Activated T-helper 1 cell treated with anti-CD3 and anti-CD28 coated beads, Interleukin-12 subunit alpha, Interleukin-12 subunit beta, Interleukin-2, Interleukin-4 antibody, amounts not matched to agents 30 ng/mL and 10 ng/mL and 1 ng/mL, durations not matched to agents 14 hours and 24 hours and 36 hours (primary cell): ENCODE measurements at regions not wholly inside any gene's neighbourhood (a gene's known extent, or its start where the extent isn't known, plus 50 kb on each side); places are given as distances from the start of the nearest gene placed in this dataset.

Source experiments
- DNase-seq: peaks from one replicate; pipeline ENCODE4 v3.0.0; 2021; ENCODE audit warnings: low spot score
- H3K27ac Mint-ChIP-seq: one replicate; pipeline ENCODE4 v1.8.0; 2021; ENCODE audit warnings: mild to moderate bottlenecking, mixed read lengths
- H3K27me3 Mint-ChIP-seq: one replicate; pipeline ENCODE4 v1.8.0; 2022; ENCODE audit warnings: mild to moderate bottlenecking, moderate library complexity, mixed read lengths; ENCODE audit not compliant: insufficient read depth
- H3K36me3 Mint-ChIP-seq: one replicate; pipeline ENCODE4 v1.8.0; 2021; ENCODE audit warnings: low read depth, mixed read lengths
- H3K4me1 Mint-ChIP-seq: one replicate; pipeline ENCODE4 v1.8.0; 2021; ENCODE audit warnings: low read depth, mixed read lengths
- H3K4me3 Mint-ChIP-seq: one replicate; pipeline ENCODE4 v1.8.0; 2021; ENCODE audit warnings: mild to moderate bottlenecking, moderate library complexity, mixed read lengths
- H3K9me3 Mint-ChIP-seq: one replicate; pipeline ENCODE4 v1.8.0; 2021; ENCODE audit warnings: mixed read lengths
- intact Hi-C: fragments of 100-400 bp; cut with micrococcal nuclease; formaldehyde crosslinking; loops from one replicate; pipeline ENCODE4 v1.15.1; 2024

- H3K9me3 Mint-ChIP-seq, result no peaks in the 10 kb centered on the region
- intact Hi-C loops, result loop anchor here (10.0 kb wide), 2 partner anchors 123 to 397 kb away; partner anchors contain the start of gene TLE3
- no peaks in the 10 kb centered on the region for H3K36me3 Mint-ChIP-seq
These were observed 125.9 kb downstream of the TLE3 start for GRCh38 chr15:69971771-69972170.

GRCh38 chr15:69972436-69972835 lies 125.3 kb downstream of the TLE3 start:
- H3K4me1 Mint-ChIP-seq, result no peaks in the 10 kb centered on the region
- no peak overlapping the region for H3K27ac Mint-ChIP-seq
- peaks cover 26% of the 10 kb centered on the region for H3K27me3 Mint-ChIP-seq
- H3K4me3 Mint-ChIP-seq, result no peak overlapping the region
- H3K36me3 Mint-ChIP-seq, result no peaks in the 10 kb centered on the region
- no peak for DNase-seq
- H3K9me3 Mint-ChIP-seq, result no peaks in the 10 kb centered on the region
- intact Hi-C loops, result loop anchor here (10.0 kb wide), 2 partner anchors 122 to 398 kb away; partner anchors contain the start of gene TLE3

More at GRCh38 chr15:69971771-69972170, 125.9 kb downstream of the TLE3 start:
- H3K27me3 Mint-ChIP-seq, result peaks cover 26% of the 10 kb centered on the region
- no peak overlapping the region for H3K4me3 Mint-ChIP-seq
- H3K4me1 Mint-ChIP-seq, result no peaks in the 10 kb centered on the region
- DNase-seq, result no peak
- H3K27ac Mint-ChIP-seq, result no peak overlapping the region

- intact Hi-C loops, result loop anchor here (1.0 to 10.0 kb wide), 3 partner anchors 122 to 398 kb away; partner anchors contain the start of gene TLE3
- no peaks in the 10 kb centered on the region for H3K4me1 Mint-ChIP-seq
- H3K27me3 Mint-ChIP-seq, result peaks cover 19% of the 10 kb centered on the region
- no peaks in the 10 kb centered on the region for H3K36me3 Mint-ChIP-seq
- DNase-seq, result peak; percentile 11
- H3K4me3 Mint-ChIP-seq, result no peak overlapping the region
- no peak overlapping the region for H3K27ac Mint-ChIP-seq
- H3K9me3 Mint-ChIP-seq, result no peaks in the 10 kb centered on the region
These were observed 124.5 kb downstream of the TLE3 start for GRCh38 chr15:69973102-69973714.

GRCh38 chr15:69973880-69974279 lies 123.8 kb downstream of the TLE3 start:
- H3K27ac Mint-ChIP-seq, result no peak overlapping the region
- intact Hi-C loops, result loop anchor here (1.0 to 10.0 kb wide), 3 partner anchors 121 to 399 kb away; partner anchors contain the start of gene TLE3
- no peaks in the 10 kb centered on the region for H3K36me3 Mint-ChIP-seq
- peaks cover 17% of the 10 kb centered on the region for H3K27me3 Mint-ChIP-seq
- no peak for DNase-seq
- no peaks in the 10 kb centered on the region for H3K9me3 Mint-ChIP-seq
- H3K4me1 Mint-ChIP-seq, result no peaks in the 10 kb centered on the region
- no peak overlapping the region for H3K4me3 Mint-ChIP-seq

GRCh38 chr15:69974321-69974720 lies 123.4 kb downstream of the TLE3 start:
- no peaks in the 10 kb centered on the region for H3K9me3 Mint-ChIP-seq
- H3K36me3 Mint-ChIP-seq, result no peaks in the 10 kb centered on the region
- intact Hi-C loops, result loop anchor here (10.0 kb wide), 2 partner anchors 120 to 400 kb away; partner anchors contain the start of gene TLE3
- no peak for DNase-seq
- H3K27me3 Mint-ChIP-seq, result peaks cover 15% of the 10 kb centered on the region
- no peak overlapping the region for H3K27ac Mint-ChIP-seq
- H3K4me1 Mint-ChIP-seq, result no peaks in the 10 kb centered on the region
- no peak overlapping the region for H3K4me3 Mint-ChIP-seq

- peak; percentile 41 for DNase-seq
- Mint-ChIP-seq H3K4me1 (no peaks in the 10 kb centered on the region), H3K27me3 (peaks cover 16% of the 10 kb centered on the region), H3K9me3 (no peaks in the 10 kb centered on the region), H3K36me3 (no peaks in the 10 kb centered on the region), H3K27ac (no peak overlapping the region), H3K4me3 (no peak overlapping the region)
- intact Hi-C loops, result loop anchor here (10.0 kb wide), 2 partner anchors 118 to 402 kb away; partner anchors contain the start of gene TLE3
These were observed 121.2 kb downstream of the TLE3 start for GRCh38 chr15:69976366-69976994.

- peaks cover 10% of the 10 kb centered on the region for H3K27me3 Mint-ChIP-seq
- intact Hi-C loops, result loop anchor here (10.0 kb wide), 2 partner anchors 116 to 404 kb away; partner anchors contain the start of gene TLE3
- no peak for DNase-seq
- H3K27ac Mint-ChIP-seq, result no peak overlapping the region
- H3K9me3 Mint-ChIP-seq, result no peaks in the 10 kb centered on the region
- no peak overlapping the region for H3K4me3 Mint-ChIP-seq
- H3K4me1 Mint-ChIP-seq, result no peaks in the 10 kb centered on the region
- no peaks in the 10 kb centered on the region for H3K36me3 Mint-ChIP-seq
These were observed 119.1 kb downstream of the TLE3 start for GRCh38 chr15:69978603-69979002.

- Mint-ChIP-seq H3K36me3 (no peaks in the 10 kb centered on the region), H3K27me3 (peaks cover 11% of the 10 kb centered on the region), H3K4me3 (no peak overlapping the region), H3K9me3 (no peaks in the 10 kb centered on the region), H3K4me1 (no peaks in the 10 kb centered on the region), H3K27ac (no peak overlapping the region)
- intact Hi-C loops, result loop anchor here (10.0 kb wide), 2 partner anchors 116 to 404 kb away; partner anchors contain the start of gene TLE3
- DNase-seq, result no peak
These were observed 118.5 kb downstream of the TLE3 start for GRCh38 chr15:69979262-69979661.

- Mint-ChIP-seq H3K4me1 (no peaks in the 10 kb centered on the region), H3K36me3 (no peaks in the 10 kb centered on the region), H3K27me3 (peaks cover 11% of the 10 kb centered on the region), H3K9me3 (no peaks in the 10 kb centered on the region), H3K4me3 (no peak overlapping the region), H3K27ac (no peak overlapping the region)
- no peak for DNase-seq
- intact Hi-C loops, result loop anchor here (10.0 kb wide), 2 partner anchors 115 to 405 kb away; partner anchors contain the start of gene TLE3
These were observed 117.9 kb downstream of the TLE3 start for GRCh38 chr15:69979783-69980182.

GRCh38 chr15:69980341-69981059 lies 117.2 kb downstream of the TLE3 start:
- intact Hi-C loops, result no loop called here
- Mint-ChIP-seq H3K27me3 (peaks cover 12% of the 10 kb centered on the region), H3K4me1 (no peaks in the 10 kb centered on the region), H3K36me3 (no peaks in the 10 kb centered on the region), H3K9me3 (no peaks in the 10 kb centered on the region), H3K4me3 (no peak overlapping the region), H3K27ac (no peak overlapping the region)
- no peak for DNase-seq

- Mint-ChIP-seq H3K36me3 (no peaks in the 10 kb centered on the region), H3K27me3 (peaks cover 10% of the 10 kb centered on the region), H3K4me3 (no peak overlapping the region), H3K4me1 (no peaks in the 10 kb centered on the region), H3K27ac (no peak overlapping the region), H3K9me3 (no peaks in the 10 kb centered on the region)
- no peak for DNase-seq
- intact Hi-C loops, result no loop called here
These were observed 115.7 kb downstream of the TLE3 start for GRCh38 chr15:69982037-69982436.

GRCh38 chr15:69983696-69984265 lies 113.9 kb downstream of the TLE3 start:
- no peaks in the 10 kb centered on the region for H3K4me1 Mint-ChIP-seq
- H3K4me3 Mint-ChIP-seq, result no peak overlapping the region
- intact Hi-C loops, result no loop called here
- no peaks in the 10 kb centered on the region for H3K9me3 Mint-ChIP-seq
- H3K36me3 Mint-ChIP-seq, result no peaks in the 10 kb centered on the region
- H3K27ac Mint-ChIP-seq, result no peak overlapping the region
- DNase-seq, result no peak
- peaks cover 19% of the 10 kb centered on the region for H3K27me3 Mint-ChIP-seq
